K562 (cell line): ENCODE measurements at regions not wholly inside any gene's neighbourhood (a gene's known extent, or its start where the extent isn't known, plus 50 kb on each side); places are given as distances from the start of the nearest gene placed in this dataset.

Experiments
- CAMTA2 ChIP-seq: fragments of 250-450 bp; sonication (Bioruptor Pico); conservative IDR thresholded peaks from 2 replicates; pipeline ENCODE4 v1.5.1; 2022
- KDM5B ChIP-seq: fragments of 200-600 bp; sonication (generic); IDR thresholded peaks from 2 replicates; pipeline ENCODE4 v1.6.1; 2012; ENCODE audit warnings: low read depth, mild to moderate bottlenecking, moderate library complexity, low read length, control low read depth, inconsistent platforms; ENCODE audit not compliant: insufficient replicate concordance
- NRF1 ChIP-seq, 2 experiments: fragments of 450-650 bp; IDR thresholded peaks in 1 of 2; conservative IDR thresholded peaks in 1 of 2; 2 replicates each; pipeline ENCODE4 v1.6.1; 2014; ENCODE audit warnings: mild to moderate bottlenecking in 2 of 2
- ZBTB1 ChIP-seq: sonication (generic); formaldehyde crosslinking; IDR thresholded peaks from 2 replicates; pipeline ENCODE4 v1.8.1; 2023; ENCODE audit warnings: missing genetic modification reagents, low read depth, mild to moderate bottlenecking, borderline replicate concordance
- TF ChIP-seq, protein P1 (sequence below), 2 experiments: fragments of 450-650 bp; formaldehyde crosslinking in 1 of 2; IDR thresholded peaks; 2 replicates each; pipeline versions ENCODE4 v1.4.0 to v1.6.1; 2014 to 2020; ENCODE audit warnings: mild to moderate bottlenecking in 2 of 2, borderline replicate concordance in 1 of 2, low read depth in 1 of 2

- TF ChIP-seq, protein P1, sequence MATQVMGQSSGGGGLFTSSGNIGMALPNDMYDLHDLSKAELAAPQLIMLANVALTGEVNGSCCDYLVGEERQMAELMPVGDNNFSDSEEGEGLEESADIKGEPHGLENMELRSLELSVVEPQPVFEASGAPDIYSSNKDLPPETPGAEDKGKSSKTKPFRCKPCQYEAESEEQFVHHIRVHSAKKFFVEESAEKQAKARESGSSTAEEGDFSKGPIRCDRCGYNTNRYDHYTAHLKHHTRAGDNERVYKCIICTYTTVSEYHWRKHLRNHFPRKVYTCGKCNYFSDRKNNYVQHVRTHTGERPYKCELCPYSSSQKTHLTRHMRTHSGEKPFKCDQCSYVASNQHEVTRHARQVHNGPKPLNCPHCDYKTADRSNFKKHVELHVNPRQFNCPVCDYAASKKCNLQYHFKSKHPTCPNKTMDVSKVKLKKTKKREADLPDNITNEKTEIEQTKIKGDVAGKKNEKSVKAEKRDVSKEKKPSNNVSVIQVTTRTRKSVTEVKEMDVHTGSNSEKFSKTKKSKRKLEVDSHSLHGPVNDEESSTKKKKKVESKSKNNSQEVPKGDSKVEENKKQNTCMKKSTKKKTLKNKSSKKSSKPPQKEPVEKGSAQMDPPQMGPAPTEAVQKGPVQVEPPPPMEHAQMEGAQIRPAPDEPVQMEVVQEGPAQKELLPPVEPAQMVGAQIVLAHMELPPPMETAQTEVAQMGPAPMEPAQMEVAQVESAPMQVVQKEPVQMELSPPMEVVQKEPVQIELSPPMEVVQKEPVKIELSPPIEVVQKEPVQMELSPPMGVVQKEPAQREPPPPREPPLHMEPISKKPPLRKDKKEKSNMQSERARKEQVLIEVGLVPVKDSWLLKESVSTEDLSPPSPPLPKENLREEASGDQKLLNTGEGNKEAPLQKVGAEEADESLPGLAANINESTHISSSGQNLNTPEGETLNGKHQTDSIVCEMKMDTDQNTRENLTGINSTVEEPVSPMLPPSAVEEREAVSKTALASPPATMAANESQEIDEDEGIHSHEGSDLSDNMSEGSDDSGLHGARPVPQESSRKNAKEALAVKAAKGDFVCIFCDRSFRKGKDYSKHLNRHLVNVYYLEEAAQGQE (IDR thresholded peaks at IDR 0.05; ENCODE audit: borderline replicate concordance), result no peak
- TF ChIP-seq, protein P1 (CRISPR knock-in tag; IDR thresholded peaks at IDR 0.05; ENCODE audit: low read depth), result no peak
- no peak for TF ChIP-seq KDM5B
- no peak for TF ChIP-seq CAMTA2 (CRISPR knock-in tag)
- no peak for TF ChIP-seq NRF1 (conservative IDR thresholded peaks at IDR 0.05 in 1 of 2, IDR thresholded peaks at IDR 0.05 in 1 of 2)
- no peak for TF ChIP-seq ZBTB1 (CRISPR knock-in tag)
Observed at GRCh38 chr16:17939122-17939536, 397.4 kb downstream of the NPIPA8 start (continued).
